ENCODE measurements at regions not wholly inside any gene's neighbourhood (a gene's known extent, or its start where the extent isn't known, plus 50 kb on each side); places are given as distances from the start of the nearest gene placed in this dataset.

DNA sequence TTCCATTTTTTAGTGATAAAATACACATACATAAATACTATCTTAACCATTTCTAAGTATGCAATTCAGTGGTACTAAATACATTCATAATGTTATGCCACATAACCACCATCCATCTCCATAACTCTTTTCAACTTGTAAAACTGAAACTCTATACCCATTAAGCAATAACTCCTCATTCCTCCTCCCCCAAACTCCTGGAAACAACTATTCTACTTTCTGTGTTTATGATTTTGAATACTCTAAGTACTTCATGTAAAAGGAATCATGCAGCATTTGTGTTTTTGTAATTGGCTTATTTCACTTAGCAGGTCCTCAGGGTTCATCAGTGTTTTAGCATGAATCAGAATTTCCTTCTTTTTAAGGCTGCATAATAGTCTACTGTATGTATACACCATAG lies 131.8 kb downstream of the TES start (continued):
- TF ChIP-seq, protein P1, sequence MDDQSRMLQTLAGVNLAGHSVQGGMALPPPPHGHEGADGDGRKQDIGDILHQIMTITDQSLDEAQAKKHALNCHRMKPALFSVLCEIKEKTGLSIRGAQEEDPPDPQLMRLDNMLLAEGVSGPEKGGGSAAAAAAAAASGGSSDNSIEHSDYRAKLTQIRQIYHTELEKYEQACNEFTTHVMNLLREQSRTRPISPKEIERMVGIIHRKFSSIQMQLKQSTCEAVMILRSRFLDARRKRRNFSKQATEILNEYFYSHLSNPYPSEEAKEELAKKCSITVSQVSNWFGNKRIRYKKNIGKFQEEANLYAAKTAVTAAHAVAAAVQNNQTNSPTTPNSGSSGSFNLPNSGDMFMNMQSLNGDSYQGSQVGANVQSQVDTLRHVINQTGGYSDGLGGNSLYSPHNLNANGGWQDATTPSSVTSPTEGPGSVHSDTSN (CRISPR knock-in tag; IDR thresholded peaks at IDR 0.05): no peak
- TF ChIP-seq, protein P2, sequence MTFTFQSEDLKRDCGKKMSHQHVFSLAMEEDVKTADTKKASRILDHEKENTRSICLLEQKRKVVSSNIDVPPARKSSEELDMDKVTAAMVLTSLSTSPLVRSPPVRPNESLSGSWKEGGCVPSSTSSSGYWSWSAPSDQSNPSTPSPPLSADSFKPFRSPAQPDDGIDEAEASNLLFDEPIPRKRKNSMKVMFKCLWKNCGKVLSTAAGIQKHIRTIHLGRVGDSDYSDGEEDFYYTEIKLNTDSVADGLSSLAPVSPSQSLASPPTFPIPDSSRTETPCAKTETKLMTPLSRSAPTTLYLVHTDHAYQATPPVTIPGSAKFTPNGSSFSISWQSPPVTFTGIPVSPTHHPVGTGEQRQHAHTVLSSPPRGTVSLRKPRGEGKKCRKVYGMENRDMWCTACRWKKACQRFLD (tag by site-specific recombination; IDR thresholded peaks at IDR 0.05): no peak
- TF ChIP-seq ZNF146 (tag by site-specific recombination; IDR thresholded peaks at IDR 0.05) (0 out of 2 replicates have a peak, but pooled peaks have one; percentile 12), KLF16 (tag by site-specific recombination; IDR thresholded peaks at IDR 0.05) (no peak), OSR2 (tag by site-specific recombination; IDR thresholded peaks at IDR 0.05) (peak; percentile 71; the same call in 1 of the 2 replicates), ZNF837 (tag by site-specific recombination; IDR thresholded peaks at IDR 0.05) (no peak), MYNN (tag by site-specific recombination; IDR thresholded peaks at IDR 0.05; ENCODE audit: borderline replicate concordance) (no peak), GFI1B (tag by site-specific recombination; IDR thresholded peaks at IDR 0.05) (no peak), ZNF791 (tag by site-specific recombination; IDR thresholded peaks at IDR 0.05) (no peak), ZNF544 (tag by site-specific recombination; IDR thresholded peaks at IDR 0.05) (no peak), ZNF560 (tag by site-specific recombination; IDR thresholded peaks at IDR 0.05; ENCODE audit: borderline replicate concordance) (no peak), ZNF248 (tag by site-specific recombination; IDR thresholded peaks at IDR 0.05) (no peak), ZNF426 (tag by site-specific recombination; IDR thresholded peaks at IDR 0.05) (no peak)
- TF ChIP-seq, protein P3, sequence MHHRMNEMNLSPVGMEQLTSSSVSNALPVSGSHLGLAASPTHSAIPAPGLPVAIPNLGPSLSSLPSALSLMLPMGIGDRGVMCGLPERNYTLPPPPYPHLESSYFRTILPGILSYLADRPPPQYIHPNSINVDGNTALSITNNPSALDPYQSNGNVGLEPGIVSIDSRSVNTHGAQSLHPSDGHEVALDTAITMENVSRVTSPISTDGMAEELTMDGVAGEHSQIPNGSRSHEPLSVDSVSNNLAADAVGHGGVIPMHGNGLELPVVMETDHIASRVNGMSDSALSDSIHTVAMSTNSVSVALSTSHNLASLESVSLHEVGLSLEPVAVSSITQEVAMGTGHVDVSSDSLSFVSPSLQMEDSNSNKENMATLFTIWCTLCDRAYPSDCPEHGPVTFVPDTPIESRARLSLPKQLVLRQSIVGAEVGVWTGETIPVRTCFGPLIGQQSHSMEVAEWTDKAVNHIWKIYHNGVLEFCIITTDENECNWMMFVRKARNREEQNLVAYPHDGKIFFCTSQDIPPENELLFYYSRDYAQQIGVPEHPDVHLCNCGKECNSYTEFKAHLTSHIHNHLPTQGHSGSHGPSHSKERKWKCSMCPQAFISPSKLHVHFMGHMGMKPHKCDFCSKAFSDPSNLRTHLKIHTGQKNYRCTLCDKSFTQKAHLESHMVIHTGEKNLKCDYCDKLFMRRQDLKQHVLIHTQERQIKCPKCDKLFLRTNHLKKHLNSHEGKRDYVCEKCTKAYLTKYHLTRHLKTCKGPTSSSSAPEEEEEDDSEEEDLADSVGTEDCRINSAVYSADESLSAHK (tag by site-specific recombination; IDR thresholded peaks at IDR 0.05): peak; percentile 90
- TF ChIP-seq, protein P4, sequence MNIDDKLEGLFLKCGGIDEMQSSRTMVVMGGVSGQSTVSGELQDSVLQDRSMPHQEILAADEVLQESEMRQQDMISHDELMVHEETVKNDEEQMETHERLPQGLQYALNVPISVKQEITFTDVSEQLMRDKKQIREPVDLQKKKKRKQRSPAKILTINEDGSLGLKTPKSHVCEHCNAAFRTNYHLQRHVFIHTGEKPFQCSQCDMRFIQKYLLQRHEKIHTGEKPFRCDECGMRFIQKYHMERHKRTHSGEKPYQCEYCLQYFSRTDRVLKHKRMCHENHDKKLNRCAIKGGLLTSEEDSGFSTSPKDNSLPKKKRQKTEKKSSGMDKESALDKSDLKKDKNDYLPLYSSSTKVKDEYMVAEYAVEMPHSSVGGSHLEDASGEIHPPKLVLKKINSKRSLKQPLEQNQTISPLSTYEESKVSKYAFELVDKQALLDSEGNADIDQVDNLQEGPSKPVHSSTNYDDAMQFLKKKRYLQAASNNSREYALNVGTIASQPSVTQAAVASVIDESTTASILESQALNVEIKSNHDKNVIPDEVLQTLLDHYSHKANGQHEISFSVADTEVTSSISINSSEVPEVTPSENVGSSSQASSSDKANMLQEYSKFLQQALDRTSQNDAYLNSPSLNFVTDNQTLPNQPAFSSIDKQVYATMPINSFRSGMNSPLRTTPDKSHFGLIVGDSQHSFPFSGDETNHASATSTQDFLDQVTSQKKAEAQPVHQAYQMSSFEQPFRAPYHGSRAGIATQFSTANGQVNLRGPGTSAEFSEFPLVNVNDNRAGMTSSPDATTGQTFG (tag by site-specific recombination; IDR thresholded peaks at IDR 0.05; ENCODE audit: borderline replicate concordance): no peak
- TF ChIP-seq, protein P5, sequence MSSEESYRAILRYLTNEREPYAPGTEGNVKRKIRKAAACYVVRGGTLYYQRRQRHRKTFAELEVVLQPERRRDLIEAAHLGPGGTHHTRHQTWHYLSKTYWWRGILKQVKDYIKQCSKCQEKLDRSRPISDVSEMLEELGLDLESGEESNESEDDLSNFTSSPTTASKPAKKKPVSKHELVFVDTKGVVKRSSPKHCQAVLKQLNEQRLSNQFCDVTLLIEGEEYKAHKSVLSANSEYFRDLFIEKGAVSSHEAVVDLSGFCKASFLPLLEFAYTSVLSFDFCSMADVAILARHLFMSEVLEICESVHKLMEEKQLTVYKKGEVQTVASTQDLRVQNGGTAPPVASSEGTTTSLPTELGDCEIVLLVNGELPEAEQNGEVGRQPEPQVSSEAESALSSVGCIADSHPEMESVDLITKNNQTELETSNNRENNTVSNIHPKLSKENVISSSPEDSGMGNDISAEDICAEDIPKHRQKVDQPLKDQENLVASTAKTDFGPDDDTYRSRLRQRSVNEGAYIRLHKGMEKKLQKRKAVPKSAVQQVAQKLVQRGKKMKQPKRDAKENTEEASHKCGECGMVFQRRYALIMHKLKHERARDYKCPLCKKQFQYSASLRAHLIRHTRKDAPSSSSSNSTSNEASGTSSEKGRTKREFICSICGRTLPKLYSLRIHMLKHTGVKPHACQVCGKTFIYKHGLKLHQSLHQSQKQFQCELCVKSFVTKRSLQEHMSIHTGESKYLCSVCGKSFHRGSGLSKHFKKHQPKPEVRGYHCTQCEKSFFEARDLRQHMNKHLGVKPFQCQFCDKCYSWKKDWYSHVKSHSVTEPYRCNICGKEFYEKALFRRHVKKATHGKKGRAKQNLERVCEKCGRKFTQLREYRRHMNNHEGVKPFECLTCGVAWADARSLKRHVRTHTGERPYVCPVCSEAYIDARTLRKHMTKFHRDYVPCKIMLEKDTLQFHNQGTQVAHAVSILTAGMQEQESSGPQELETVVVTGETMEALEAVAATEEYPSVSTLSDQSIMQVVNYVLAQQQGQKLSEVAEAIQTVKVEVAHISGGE (tag by site-specific recombination; conservative IDR thresholded peaks at IDR 0.05; ENCODE audit: low read depth): no peak
- TF ChIP-seq, protein P6, sequence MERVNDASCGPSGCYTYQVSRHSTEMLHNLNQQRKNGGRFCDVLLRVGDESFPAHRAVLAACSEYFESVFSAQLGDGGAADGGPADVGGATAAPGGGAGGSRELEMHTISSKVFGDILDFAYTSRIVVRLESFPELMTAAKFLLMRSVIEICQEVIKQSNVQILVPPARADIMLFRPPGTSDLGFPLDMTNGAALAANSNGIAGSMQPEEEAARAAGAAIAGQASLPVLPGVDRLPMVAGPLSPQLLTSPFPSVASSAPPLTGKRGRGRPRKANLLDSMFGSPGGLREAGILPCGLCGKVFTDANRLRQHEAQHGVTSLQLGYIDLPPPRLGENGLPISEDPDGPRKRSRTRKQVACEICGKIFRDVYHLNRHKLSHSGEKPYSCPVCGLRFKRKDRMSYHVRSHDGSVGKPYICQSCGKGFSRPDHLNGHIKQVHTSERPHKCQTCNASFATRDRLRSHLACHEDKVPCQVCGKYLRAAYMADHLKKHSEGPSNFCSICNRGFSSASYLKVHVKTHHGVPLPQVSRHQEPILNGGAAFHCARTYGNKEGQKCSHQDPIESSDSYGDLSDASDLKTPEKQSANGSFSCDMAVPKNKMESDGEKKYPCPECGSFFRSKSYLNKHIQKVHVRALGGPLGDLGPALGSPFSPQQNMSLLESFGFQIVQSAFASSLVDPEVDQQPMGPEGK (tag by site-specific recombination; IDR thresholded peaks at IDR 0.05): no peak
- TF ChIP-seq, protein P7, sequence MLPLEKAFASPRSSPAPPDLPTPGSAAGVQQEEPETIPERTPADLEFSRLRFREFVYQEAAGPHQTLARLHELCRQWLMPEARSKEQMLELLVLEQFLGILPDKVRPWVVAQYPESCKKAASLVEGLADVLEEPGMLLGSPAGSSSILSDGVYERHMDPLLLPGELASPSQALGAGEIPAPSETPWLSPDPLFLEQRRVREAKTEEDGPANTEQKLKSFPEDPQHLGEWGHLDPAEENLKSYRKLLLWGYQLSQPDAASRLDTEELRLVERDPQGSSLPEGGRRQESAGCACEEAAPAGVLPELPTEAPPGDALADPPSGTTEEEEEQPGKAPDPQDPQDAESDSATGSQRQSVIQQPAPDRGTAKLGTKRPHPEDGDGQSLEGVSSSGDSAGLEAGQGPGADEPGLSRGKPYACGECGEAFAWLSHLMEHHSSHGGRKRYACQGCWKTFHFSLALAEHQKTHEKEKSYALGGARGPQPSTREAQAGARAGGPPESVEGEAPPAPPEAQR (tag by site-specific recombination; IDR thresholded peaks at IDR 0.05): no peak
- TF ChIP-seq, protein P8, sequence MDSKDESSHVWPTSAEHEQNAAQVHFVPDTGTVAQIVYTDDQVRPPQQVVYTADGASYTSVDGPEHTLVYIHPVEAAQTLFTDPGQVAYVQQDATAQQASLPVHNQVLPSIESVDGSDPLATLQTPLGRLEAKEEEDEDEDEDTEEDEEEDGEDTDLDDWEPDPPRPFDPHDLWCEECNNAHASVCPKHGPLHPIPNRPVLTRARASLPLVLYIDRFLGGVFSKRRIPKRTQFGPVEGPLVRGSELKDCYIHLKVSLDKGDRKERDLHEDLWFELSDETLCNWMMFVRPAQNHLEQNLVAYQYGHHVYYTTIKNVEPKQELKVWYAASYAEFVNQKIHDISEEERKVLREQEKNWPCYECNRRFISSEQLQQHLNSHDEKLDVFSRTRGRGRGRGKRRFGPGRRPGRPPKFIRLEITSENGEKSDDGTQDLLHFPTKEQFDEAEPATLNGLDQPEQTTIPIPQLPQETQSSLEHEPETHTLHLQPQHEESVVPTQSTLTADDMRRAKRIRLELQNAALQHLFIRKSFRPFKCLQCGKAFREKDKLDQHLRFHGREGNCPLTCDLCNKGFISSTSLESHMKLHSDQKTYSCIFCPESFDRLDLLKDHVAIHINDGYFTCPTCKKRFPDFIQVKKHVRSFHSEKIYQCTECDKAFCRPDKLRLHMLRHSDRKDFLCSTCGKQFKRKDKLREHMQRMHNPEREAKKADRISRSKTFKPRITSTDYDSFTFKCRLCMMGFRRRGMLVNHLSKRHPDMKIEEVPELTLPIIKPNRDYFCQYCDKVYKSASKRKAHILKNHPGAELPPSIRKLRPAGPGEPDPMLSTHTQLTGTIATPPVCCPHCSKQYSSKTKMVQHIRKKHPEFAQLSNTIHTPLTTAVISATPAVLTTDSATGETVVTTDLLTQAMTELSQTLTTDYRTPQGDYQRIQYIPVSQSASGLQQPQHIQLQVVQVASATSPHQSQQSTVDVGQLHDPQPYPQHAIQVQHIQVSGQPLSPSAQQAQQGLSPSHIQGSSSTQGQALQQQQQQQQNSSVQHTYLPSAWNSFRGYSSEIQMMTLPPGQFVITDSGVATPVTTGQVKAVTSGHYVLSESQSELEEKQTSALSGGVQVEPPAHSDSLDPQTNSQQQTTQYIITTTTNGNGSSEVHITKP (tag by site-specific recombination; IDR thresholded peaks at IDR 0.05): 0 out of 2 replicates have a peak, but pooled peaks have one; percentile 9
- TF ChIP-seq, protein P9, sequence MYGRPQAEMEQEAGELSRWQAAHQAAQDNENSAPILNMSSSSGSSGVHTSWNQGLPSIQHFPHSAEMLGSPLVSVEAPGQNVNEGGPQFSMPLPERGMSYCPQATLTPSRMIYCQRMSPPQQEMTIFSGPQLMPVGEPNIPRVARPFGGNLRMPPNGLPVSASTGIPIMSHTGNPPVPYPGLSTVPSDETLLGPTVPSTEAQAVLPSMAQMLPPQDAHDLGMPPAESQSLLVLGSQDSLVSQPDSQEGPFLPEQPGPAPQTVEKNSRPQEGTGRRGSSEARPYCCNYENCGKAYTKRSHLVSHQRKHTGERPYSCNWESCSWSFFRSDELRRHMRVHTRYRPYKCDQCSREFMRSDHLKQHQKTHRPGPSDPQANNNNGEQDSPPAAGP (tag by site-specific recombination; IDR thresholded peaks at IDR 0.05): no peak
